ENCODE measurements at regions not wholly inside any gene's neighbourhood (a gene's known extent, or its start where the extent isn't known, plus 50 kb on each side); places are given as distances from the start of the nearest gene placed in this dataset.
"Not testable (repeated sequence)": the region's sequence is repeated elsewhere in the genome, so short reads cannot be mapped to it uniquely, and the experiment has no call there.

GRCh38 chrX:66914080-66914479 is 275.2 kb upstream of the EDA2R start:
- DNase-seq (ENCODE audit: low spot score), result no peak

- no peak for DNase-seq (ENCODE audit: low spot score)
Measured at GRCh38 chrX:66912417-66912816, 273.5 kb upstream of the EDA2R start.

- DNase-seq (ENCODE audit: low spot score), result no peak
Measured at GRCh38 chrX:66902081-66902480, 263.2 kb upstream of the EDA2R start.

GRCh38 chrX:66900886-66901285 is 262.0 kb upstream of the EDA2R start:
- DNase-seq (ENCODE audit: low spot score), result no peak

GRCh38 chrX:66892004-66892403 is 253.1 kb upstream of the EDA2R start:
- no peak for DNase-seq (ENCODE audit: low spot score)

- DNase-seq (ENCODE audit: low spot score), result no peak
Measured at GRCh38 chrX:66889418-66889817, 250.5 kb upstream of the EDA2R start.

GRCh38 chrX:66882101-66882500 is 243.2 kb upstream of the EDA2R start:
- DNase-seq (ENCODE audit: low spot score), result no peak

GRCh38 chrX:66876776-66877175 is 237.9 kb upstream of the EDA2R start:
- DNase-seq (ENCODE audit: low spot score), result no peak

GRCh38 chrX:66872771-66873170 is 233.9 kb upstream of the EDA2R start:
- no peak for DNase-seq (ENCODE audit: low spot score)

GRCh38 chrX:66863721-66864120 is 224.8 kb upstream of the EDA2R start:
- DNase-seq (ENCODE audit: low spot score), result no peak

GRCh38 chrX:66833426-66833825 is 194.5 kb upstream of the EDA2R start:
- DNase-seq (ENCODE audit: low spot score), result no peak

GRCh38 chrX:66815227-66815626 is 176.3 kb upstream of the EDA2R start:
- DNase-seq (ENCODE audit: low spot score), result no peak

- DNase-seq (ENCODE audit: low spot score), result not testable (repeated sequence)
Measured at GRCh38 chrX:66794514-66794913, 155.6 kb upstream of the EDA2R start.

GRCh38 chrX:66766318-66766717 is 127.4 kb upstream of the EDA2R start:
- DNase-seq (ENCODE audit: low spot score), result no peak

- no peak for DNase-seq (ENCODE audit: low spot score)
Measured at GRCh38 chrX:66760651-66761050, 121.8 kb upstream of the EDA2R start.

GRCh38 chrX:66756717-66757116 is 117.8 kb upstream of the EDA2R start:
- DNase-seq (ENCODE audit: low spot score), result no peak

- no peak for DNase-seq (ENCODE audit: low spot score)
Measured at GRCh38 chrX:66751136-66751782, 112.4 kb upstream of the EDA2R start.

GRCh38 chrX:66744519-66744918 is 105.6 kb upstream of the EDA2R start:
- not testable (repeated sequence) for DNase-seq (ENCODE audit: low spot score)

- no peak for DNase-seq (ENCODE audit: low spot score)
Measured at GRCh38 chrX:66731398-66731797, 92.5 kb upstream of the EDA2R start.

GRCh38 chrX:66728818-66729271 is 90.0 kb upstream of the EDA2R start:
- DNase-seq (ENCODE audit: low spot score), result no peak

GRCh38 chrX:66717926-66718325 is 79.0 kb upstream of the EDA2R start:
- no peak for DNase-seq (ENCODE audit: low spot score)

- DNase-seq (ENCODE audit: low spot score), result no peak
Measured at GRCh38 chrX:66698273-66699204, 59.7 kb upstream of the EDA2R start.

GRCh38 chrX:66692512-66692911 is 53.6 kb upstream of the EDA2R start:
- DNase-seq (ENCODE audit: low spot score), result peak; percentile 59

Data from mesenteric fat pad (tissue), 1 donor.